Stimulated activated CD8-positive, alpha-beta memory T cell treated with anti-CD3 and anti-CD28 coated beads, Interleukin-4, amount 100 ng/mL, for 4 hours (primary cell): ENCODE measurements at regions not wholly inside any gene's neighbourhood (a gene's known extent, or its start where the extent isn't known, plus 50 kb on each side); places are given as distances from the start of the nearest gene placed in this dataset.
"Not testable (repeated sequence)": the region's sequence is repeated elsewhere in the genome, so short reads cannot be mapped to it uniquely, and the experiment has no call there.

Experiments
- DNase-seq, 2 donors: peaks; one replicate each; pipeline ENCODE4 v3.0.0-alpha.2; 2020; ENCODE audit warnings: low read depth in 2 of 2, low spot score in 1 of 2

DNA sequence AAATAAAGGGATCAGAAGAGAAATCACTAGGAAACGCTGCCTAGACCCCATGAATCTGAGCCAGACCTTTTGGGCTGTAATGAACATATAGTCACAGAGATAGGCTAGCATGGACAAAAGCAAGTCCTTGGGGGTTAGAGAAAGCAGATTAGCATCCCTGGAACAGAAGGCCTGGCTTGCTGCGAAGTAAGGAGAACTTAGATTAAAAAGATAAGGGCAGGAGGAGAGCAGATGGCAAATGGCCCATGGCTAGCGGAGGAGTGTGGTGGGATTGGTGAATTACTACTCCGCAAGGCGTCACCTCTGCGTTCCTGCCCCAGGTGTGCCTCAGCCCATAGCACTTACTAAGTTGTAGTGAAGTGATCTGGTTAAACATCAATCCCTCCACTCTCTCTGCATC is 92.3 kb upstream of the ZNF438 start:
- DNase-seq: no peak

DNA sequence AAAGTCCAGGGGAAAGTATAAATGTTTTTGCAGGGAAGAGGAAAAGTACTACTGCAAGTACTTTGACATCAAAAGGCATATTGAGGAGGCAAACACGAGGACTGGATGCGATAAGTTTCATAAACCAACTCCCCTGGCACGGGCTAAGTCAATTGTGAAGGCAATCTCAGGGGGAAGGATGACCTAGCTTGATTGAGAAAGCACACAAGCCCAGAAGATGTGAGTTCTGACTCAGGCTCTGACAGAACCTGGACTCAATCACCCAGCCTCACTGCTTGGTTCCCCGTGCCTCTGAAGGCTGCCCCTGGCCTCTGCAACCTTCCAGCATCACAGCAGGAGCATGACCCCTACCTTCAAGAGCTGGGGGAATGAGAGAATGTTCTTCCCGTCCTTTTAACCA is 93.2 kb upstream of the ZNF438 start:
- DNase-seq: no peak

DNA sequence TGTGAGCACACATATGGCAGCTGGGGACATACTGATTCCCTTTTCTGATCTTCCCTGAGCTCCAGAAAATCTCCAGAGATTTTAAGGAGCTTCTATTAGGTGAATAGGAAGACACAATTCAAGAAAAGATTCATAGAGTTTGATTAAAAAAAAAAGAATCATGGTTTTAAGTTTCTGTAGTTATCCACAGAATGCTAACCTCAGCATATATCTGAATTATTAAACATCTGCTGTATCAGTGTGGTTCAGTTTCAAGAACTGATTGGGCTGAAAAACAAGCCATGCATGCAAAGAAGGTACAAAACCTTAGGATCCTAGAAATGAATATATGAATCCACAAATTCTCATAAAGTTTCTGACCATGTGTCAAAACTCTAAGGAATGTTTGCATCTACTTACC is 94.1 kb upstream of the ZNF438 start:
- DNase-seq: no peak

DNA sequence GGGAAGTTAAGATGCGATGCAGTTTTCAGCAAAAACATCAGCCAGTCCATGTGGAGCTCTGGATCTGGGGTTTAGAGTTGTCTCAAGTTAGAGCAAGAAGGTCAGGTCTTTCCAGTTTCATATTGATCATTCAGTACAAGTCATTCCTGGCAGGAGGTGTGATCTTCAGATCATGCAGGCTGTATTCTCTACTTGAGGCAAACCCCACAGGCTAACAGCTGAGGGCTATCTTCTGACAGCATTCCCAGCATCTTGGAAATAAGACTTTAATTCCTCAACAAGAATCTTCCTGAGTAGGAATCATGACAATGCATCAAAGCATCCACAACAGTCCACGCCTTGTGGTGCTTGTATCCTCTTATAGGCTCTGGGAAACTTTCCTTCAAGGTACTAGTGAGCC is 94.9 kb upstream of the ZNF438 start:
- DNase-seq: no peak

DNA sequence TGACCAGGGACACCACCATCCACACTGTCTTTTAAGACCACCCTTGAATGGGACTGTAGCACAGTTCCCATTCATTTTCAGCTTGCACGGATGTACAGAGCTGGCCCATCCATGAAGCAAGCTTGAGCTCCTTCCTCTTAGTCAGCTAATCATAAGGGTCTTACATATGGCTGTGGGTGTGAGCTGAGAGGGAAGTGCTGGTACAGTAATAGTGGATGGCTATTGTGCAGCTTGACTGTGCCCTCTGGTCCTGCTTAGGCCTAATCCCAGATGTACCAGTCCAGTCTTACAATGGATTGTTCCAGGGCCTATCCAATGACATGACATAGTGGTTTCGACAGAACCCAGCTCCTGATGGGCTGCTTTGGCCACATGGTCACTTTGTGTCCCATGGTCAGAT is 96.9 kb upstream of the ZNF438 start:
- no peak for DNase-seq

DNA sequence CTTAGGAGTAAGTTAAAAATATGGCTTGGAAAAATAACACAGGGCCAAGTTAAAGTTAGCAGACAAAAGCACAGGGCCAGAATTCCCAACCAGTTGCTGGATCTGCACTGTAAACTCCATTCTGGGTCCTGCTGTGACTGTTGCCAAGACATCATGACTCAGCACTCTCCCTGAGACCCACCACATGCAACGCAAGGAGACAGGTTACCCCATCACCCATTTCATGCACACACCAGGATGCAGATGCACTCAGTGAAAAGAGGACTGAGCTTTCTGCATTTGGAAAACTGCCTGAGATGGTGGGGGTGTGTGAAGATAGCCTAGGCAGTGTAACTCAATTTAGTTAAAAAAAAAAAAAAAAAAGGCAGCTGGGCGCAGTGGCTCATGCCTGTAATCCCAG is 97.6 kb upstream of the ZNF438 start:
- no peak for DNase-seq

DNA sequence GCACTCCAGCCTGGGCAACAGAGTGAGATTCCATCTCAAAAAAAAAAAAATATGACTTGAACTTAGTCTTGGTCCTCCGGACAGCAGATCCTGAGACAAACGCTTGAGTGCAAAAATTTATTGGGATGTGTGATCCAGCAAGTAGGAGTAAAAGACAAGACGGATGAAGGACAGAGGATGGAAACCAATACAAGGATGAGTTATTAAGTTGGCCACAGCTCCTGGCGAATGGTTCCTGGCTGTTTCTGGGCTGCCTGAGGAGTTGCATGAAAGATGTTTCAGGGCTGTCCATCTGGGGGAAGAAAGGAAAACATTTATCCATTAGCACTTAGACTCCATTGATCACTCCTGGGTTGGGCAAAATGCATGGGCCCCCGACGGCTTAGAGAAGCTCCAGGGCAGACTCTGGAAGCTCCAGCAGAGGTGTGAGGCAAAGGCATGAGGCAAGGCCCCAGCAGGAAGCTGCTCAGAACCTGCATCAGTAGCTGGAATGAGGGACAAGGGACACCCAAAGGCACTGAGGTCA is 98.3 kb upstream of the ZNF438 start:
- DNase-seq: no peak

DNA sequence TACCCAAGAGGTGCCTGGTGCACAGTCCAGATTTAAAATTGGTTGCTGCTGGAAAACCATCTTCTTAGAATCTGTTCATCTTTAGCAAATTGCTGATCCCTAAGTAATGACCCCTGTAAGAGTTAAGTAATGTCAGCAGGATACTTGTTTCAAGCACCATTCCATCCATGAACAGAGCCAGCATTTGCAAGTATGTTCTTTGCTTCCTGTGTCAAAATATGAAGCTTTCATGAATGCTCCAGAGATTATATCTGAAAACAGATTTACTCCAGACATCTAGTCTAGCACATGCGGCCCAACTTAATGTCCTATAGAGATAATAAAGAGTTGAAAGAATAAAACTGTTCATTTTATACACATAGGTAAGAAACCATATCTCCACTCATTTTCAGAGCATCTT is 98.7 kb upstream of the ZNF438 start:
- no peak for DNase-seq

DNA sequence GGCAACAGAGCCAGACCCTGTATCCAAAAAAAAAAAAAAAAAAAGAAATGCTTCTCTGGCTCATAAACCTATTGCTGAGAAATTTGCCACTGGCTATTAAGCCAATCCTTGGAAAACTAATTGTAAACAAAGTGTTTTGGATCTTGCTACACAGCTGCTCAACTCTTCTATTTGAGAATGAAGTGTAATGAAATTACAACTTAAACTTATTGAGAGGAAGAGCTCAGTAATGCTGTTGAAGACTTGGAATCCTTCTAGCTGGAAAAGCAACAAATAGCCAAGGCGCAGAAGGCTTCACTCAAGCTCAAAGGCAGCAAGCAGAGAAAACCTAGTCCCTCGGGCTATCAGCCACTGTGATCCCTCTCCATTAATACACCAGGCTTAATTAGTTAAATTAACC is 99.6 kb upstream of the ZNF438 start:
- no peak for DNase-seq

DNA sequence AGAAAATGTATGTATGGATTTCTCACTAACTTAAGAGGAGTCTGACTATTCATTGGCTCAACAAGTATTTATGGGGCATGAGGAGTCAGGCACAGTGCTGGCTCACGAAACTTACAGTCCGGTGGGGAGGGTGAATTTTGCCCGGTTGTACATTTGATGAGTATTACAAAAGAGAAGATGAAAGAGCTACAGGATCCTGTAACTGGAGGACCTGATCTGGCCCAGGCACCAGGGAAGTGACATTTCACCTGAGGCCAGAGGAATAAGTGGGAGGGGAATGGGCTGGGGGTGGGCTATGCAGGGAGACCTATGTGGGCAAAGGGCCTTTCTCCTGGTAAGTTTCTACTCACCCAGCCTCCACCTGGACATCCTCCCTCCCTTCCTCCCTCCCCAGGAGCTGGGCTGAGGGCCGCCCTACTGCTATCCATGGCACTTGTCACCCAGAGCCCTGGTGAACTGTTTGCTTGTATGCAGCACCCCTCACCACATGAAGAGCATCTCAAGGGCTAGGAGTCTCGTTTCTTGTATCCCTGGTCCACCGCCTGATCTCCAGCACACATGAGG is 101.1 kb upstream of the ZNF438 start:
- DNase-seq: no peak

DNA sequence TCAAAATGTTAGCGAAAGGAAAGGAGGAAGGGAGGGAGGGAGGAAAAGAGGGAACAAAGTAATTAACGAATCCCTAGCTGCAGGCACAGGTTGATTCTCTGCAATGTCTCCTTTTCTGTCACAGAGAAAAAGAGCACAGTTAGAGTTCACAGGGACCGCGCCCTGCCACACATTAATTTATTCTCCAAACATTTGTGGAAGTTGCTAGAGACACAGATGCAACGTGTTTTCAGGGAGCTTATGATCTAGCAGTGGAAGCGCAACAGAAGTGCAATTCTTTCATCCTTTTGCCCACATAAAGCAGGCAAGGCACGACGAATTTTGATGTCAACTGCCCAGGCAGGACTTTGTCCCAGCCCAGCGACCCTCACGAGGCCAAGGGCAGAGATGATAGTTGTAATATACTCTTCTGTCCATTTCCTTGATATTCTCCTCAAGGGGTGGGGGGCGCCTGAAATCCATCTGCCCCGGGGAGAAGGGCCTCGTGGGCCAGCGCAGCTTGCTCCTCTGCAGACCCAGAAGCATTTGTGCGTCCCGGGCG is 101.7 kb upstream of the ZNF438 start:
- no peak for DNase-seq

DNA sequence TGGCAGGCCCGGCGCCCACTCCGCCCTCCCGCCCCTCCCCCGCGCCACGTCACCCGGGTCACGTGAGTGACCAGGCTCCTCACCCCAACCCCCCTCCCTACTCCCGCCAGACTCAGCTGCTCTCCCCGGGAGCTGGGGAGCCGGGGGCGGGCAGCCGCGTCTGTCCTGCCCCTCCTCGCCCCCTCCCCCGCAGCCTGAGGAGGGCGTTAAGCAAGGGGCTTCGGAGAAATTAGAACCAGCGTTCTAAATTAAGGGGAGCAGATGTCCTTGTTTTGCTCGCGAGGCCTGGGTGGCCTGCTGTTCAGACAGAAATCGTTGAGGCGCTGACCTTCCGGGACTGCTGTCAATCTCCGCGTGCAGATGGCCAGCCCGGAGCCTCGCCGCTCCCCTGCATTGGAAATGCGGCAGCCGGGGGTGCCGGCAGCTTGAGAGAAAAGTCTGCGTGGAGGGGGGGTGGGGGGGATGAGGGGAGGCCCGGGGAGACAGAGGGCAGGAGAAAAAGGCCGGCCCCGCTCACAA is 102.2 kb upstream of the ZNF438 start:
- peak; percentile 42 to 57 for DNase-seq

DNA sequence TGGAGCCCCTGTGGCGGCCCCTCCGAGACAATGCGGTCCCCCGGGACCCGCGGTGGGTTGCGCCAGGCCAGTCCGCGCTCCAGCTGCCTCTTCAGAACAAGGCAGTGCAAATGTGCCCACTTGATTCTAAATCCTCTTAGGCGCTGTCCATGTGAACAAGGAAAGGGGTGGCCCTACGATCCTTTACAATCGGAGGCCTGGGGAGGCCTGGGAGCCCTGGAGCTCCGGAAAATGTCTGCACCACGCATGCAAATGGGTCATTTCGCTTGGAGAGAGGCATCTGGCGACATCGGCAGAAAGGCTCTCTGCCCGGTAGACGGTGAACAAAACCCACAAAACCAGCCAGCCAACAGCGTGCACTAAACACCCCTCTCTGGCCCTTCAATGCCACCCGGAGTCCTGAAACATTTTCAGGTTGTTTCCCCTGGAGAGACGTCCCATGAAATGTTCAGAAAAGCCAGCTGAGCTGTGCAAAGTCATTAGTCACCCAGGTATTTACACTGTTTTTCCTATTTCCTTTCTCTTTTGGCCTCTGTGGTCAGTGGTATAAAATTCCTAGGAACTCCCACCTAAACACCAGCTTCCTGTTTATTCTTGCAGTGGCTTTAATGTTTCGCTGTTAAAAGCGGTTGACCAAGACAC is 102.8 kb upstream of the ZNF438 start:
- DNase-seq: no peak

DNA sequence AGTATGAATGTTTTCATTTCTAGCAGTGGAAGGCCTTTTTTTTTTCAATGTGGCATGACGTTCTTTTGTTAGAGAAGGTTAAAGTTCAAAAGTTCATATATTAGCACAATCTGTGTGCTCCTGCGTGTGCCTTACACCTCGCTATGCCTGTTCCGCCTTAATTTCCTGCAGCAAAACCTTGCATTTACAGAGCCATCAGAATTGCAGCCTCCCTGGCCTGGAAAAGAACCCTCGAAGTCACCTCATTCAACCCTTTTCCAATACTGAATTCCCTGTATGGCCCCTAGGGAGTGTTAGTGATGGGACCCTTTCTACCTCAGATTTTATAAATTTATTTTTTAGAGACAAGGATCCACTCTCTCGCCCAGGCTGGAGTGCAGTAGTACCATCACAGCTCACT is 103.5 kb upstream of the ZNF438 start:
- no peak for DNase-seq

DNA sequence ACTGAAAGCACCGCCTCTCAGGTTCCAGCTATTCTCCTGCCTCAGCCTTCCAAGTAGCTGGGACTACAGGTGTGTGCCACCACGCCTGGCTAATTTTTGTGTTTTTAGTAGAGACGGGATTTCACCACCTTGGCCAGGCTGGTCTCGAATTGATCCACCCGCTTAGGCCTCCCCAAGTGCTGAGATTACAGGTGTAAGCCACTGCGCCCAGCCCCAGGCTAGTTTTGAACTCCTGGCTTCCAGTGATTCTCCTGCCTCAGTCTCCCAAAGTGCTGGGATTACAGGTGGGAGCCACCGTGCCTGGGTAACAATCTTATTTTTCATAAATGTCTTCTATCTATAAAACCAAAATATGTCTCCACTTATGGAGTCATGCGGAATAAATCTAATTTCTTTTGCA is 104.1 kb upstream of the ZNF438 start:
- not testable (repeated sequence) for DNase-seq

DNA sequence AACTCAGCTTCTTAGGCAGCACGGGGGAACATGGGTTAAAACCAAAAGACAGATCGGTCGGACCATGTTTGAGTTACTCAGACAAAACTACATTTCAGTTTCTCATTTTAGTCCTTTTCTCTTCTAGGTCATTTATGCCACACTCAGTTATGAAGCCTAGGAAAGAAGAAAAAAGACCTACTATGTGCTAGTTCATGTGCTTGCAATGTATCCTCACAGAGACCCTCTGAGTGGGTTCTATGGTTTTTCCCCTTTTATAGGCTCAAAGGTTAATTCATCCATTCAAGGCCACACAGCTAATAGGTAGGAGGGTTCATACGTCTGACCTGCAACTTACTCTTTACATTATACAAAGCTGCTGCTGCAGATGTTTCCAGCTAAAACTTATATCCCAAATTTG is 104.7 kb upstream of the ZNF438 start:
- no peak for DNase-seq

DNA sequence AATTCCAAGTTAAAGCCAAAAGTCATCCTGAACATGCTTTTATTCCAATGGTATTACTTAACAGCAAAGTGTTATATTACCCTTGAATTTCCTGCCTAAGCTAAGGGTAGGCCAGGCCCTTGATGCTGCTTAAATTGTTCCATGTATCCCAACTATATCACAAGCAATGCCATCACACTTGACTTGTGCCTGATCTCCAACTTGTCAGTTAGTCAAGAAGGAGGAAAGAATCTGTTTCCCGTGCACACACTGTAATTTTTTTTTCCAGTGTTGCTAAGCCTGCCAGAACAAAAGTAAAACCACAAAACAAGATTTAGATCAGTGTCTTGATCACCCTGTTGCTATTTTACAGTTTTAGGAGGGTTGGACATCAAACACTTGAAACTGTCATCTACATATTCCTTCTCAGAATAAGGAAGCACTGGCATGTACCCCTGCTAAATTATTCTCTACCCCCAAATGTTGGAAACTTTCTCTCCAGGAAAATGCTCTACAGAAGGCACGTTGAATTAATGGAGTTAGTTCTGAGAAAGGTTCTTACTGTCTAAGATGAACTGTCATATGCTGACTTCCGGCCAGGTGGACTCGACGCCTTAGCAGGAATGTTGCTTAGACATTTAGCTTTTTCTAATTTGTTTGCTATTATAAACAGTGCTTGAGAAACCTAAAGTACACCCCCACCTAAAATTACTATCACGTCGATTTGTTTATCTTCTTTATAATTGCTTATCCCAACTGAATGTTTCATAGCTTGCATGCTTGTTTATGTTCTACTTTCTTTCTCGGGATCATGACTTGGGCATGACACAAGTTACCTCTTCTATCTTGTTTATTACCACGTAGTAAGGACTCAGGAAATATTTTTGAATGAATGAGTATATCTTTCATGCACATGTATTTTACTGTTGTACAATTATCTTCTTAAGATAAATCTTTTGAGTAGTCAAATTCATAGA is 105.5 kb upstream of the ZNF438 start:
- DNase-seq: no peak

DNA sequence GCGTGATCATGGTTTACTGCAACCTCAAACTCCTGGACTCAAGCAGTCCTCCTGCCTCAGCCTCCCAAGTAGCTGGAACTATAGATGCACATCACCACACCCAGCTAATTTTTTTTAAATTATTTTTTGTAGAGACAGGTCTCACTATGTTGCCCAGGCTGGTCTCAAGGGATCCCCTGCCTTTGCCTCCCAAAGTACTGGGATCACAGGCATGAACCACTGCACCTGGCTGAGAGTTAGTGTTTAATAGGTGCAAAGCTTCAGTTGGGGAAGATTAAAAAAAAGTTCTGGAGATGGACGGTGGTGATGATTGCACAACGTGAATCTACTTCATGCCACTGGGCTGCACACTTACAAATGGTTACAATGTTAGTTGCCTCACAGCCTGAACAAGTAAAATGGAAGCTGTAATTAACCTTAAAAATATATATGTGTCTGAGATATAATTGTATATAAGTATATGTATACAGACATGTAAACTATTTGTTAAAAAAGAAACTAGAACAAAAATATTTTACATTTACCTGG is 106.4 kb upstream of the ZNF438 start:
- no peak for DNase-seq

DNA sequence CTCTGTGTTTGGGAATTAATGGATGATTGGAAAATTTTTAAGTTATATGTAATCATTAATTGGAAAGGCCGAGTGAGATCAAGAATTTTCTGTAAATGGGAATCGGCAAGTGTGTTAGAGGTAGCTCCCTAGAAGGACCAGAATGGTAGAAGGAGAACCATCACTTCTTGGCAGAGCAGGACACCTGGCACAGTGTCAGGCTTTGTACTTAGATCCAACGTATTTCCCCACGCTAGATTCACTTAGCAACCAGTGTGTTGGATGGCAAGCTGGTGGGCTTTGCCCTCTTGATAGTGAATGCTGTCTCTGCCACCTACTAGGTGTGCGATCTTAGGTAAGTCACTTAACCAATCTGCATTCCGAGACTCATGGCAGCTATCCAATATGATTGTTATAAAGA is 107.8 kb upstream of the ZNF438 start:
- no peak for DNase-seq

DNA sequence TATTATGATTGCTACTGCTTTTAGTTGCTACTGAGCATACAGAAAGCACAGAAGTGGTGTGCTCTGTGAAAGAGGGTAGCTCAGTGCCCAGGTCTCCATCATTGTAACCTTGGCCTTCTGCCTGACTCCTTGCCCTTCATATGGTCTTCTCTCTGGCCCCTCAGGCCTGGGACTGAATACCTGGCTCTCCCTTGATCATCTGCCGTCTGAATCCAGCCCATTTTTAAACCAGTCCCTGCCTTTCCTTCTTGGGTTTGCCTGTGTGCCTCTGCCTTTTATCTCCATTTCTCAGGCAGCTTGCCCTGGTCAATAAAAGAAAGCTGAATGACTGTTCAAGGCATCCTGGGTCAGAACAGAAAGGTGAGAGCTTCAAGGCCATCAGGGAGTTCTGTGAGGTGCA is 109.1 kb upstream of the ZNF438 start:
- DNase-seq: no peak

DNA sequence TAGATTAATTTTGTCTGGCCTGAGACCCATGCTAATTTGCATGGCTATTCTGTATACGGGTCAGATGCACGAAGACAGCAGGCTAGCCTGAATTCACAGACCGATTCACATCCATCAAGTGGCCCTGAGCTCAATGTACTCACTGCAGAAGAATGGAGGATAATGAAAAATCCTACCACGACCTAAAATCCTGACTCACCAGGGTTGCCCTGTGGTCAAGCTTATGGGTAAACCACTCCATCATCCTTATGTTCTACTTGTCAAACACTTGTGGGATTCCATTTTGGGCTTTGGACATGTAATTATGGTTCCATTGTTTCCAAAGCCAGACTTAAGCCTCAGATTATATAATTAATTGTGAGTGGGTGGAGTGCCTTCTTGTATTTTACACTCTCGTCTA is 110.4 kb upstream of the ZNF438 start:
- no peak for DNase-seq
